DND-41 (cell line): ENCODE measurements at regions not wholly inside any gene's neighbourhood (a gene's known extent, or its start where the extent isn't known, plus 50 kb on each side); places are given as distances from the start of the nearest gene placed in this dataset.

ENCODE experiments used
- ATAC-seq: fragments of 200-7000 bp; cut with Tn5 transposase; 3 replicates; pipeline ENCODE4 v1.9.1; 2021; ENCODE audit warnings: low read depth; ENCODE audit not compliant: insufficient read depth
- DNase-seq: peaks from one replicate; pipeline ENCODE4 v3.0.0-alpha.2; 2020
- H2AFZ ChIP-seq: 2 replicates; pipeline ENCODE4 v1.6.0; 2012; ENCODE audit warnings: low read depth, low read length
- H3K27ac ChIP-seq: 2 replicates; pipeline ENCODE4 v1.5.1; 2012; ENCODE audit warnings: low read length, inconsistent platforms
- H3K27me3 ChIP-seq: fragments of 200-600 bp; sonication (generic); 2 replicates; pipeline ENCODE4 v1.6.0; 2012; ENCODE audit warnings: low read length, mild to moderate bottlenecking, inconsistent platforms; ENCODE audit not compliant: insufficient read depth, poor library complexity
- H3K36me3 ChIP-seq: 2 replicates; pipeline ENCODE4 v1.5.1; 2012; ENCODE audit warnings: low read length, inconsistent platforms; ENCODE audit not compliant: insufficient read depth
- H3K4me1 ChIP-seq: 2 replicates; pipeline ENCODE4 v1.5.1; 2012; ENCODE audit warnings: mild to moderate bottlenecking, low read length; ENCODE audit not compliant: insufficient read depth
- H3K4me2 ChIP-seq: 2 replicates; pipeline ENCODE4 v1.6.0; 2012; ENCODE audit warnings: mild to moderate bottlenecking, moderate library complexity, low read length, inconsistent platforms; ENCODE audit not compliant: insufficient read depth
- H3K4me3 ChIP-seq, 2 experiments: fragments of 200-600 bp in 1 of 2; shearing (Covaris generic) in 1 of 2; 2 replicates each; pipeline ENCODE4 v1.5.1; 2012 to 2016; ENCODE audit warnings: inconsistent platforms in 2 of 2, low read length in 2 of 2, mild to moderate bottlenecking in 2 of 2, low read depth in 1 of 2, moderate library complexity in 1 of 2
- H3K79me2 ChIP-seq: 2 replicates; pipeline ENCODE4 v1.6.0; 2012; ENCODE audit warnings: low read length, inconsistent platforms; ENCODE audit not compliant: insufficient read depth
- H3K9ac ChIP-seq: 2 replicates; pipeline ENCODE4 v1.6.0; 2012; ENCODE audit warnings: low read depth, mild to moderate bottlenecking, inconsistent platforms, low read length, moderate library complexity
- H3K9me3 ChIP-seq: 2 replicates; pipeline ENCODE4 v1.5.1; 2012; ENCODE audit warnings: low read length, moderate library complexity, mild to moderate bottlenecking, inconsistent platforms; ENCODE audit not compliant: insufficient read depth, severe bottlenecking
- H4K20me1 ChIP-seq: 2 replicates; pipeline ENCODE4 v1.6.0; 2012; ENCODE audit warnings: low read length; ENCODE audit not compliant: insufficient read depth
- EZH2 ChIP-seq: IDR thresholded peaks from 3 replicates; pipeline ENCODE4 v1.6.1; 2012; ENCODE audit warnings: borderline replicate concordance, low read depth, mild to moderate bottlenecking, moderate library complexity, low read length, inconsistent platforms; ENCODE audit not compliant: severe bottlenecking
- TF ChIP-seq, protein P1 (sequence below): IDR thresholded peaks from 2 replicates; pipeline ENCODE4 v1.5.1; 2012; ENCODE audit warnings: borderline replicate concordance, low read length, moderate library complexity, mild to moderate bottlenecking; ENCODE audit not compliant: poor library complexity, severe bottlenecking; ENCODE audit errors: extremely low read depth

DNA sequence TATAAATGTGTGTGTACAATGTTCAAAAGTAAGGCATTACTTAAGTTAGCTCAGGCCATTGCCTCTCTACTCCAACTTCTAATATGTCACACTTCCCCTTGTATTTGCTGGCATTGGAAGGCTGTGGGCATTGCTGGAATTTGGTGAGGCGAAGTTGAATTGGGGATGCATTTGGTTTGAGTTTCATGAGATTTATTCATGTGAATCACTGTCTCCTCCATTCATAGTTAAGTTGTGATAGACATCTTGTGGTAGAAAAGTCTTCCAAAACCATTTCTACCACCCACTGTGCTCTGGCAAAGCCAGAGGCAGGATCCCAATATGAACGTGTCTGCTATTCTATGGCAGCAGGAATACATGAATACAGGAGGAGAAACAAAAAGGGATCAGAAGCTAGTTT, 397.8 kb upstream of the USP24 start:
- Histone ChIP-seq H2AFZ (no peak overlapping the region), H3K9me3 (peaks cover 3% of the 10 kb centered on the region), H3K79me2 (no peaks in the 10 kb centered on the region), H3K4me2 (no peak overlapping the region), H3K9ac (no peak overlapping the region), H3K27ac (no peak overlapping the region), H3K4me3 (no peak overlapping the region), H4K20me1 (no peaks in the 10 kb centered on the region), H3K4me1 (no peaks in the 10 kb centered on the region), H3K27me3 (peaks cover 6% of the 10 kb centered on the region), H3K36me3 (no peaks in the 10 kb centered on the region)
- TF ChIP-seq EZH2: no peak
- TF ChIP-seq, protein P1, sequence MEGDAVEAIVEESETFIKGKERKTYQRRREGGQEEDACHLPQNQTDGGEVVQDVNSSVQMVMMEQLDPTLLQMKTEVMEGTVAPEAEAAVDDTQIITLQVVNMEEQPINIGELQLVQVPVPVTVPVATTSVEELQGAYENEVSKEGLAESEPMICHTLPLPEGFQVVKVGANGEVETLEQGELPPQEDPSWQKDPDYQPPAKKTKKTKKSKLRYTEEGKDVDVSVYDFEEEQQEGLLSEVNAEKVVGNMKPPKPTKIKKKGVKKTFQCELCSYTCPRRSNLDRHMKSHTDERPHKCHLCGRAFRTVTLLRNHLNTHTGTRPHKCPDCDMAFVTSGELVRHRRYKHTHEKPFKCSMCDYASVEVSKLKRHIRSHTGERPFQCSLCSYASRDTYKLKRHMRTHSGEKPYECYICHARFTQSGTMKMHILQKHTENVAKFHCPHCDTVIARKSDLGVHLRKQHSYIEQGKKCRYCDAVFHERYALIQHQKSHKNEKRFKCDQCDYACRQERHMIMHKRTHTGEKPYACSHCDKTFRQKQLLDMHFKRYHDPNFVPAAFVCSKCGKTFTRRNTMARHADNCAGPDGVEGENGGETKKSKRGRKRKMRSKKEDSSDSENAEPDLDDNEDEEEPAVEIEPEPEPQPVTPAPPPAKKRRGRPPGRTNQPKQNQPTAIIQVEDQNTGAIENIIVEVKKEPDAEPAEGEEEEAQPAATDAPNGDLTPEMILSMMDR: no peak
- DNase-seq (no peak), ATAC-seq (no peak)

DNA sequence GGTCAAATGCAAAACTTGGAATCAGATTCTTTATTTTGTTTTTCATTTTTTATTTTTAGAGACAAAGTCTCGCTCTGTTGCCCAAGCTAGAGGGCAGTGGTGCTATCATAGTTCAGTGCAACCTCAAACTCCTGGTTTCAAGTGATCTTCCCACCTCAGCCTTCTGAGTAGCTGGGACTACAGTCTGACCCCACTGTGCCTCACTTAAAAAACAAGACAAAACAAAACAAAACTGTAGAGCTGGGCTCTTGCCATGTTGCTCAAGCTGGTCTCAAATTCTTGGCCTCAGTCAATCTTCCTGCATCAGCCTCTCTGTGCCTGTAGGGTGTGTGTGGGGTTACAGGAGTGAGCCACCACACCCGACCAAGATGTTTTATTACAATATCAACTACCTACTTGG, 396.0 kb upstream of the USP24 start:
- H3K4me2 ChIP-seq: no peak overlapping the region
- no peaks in the 10 kb centered on the region for H3K36me3 ChIP-seq
- TF ChIP-seq, protein P1: no peak
- no peak for TF ChIP-seq EZH2
- H3K27ac ChIP-seq: no peak overlapping the region
- H2AFZ ChIP-seq: no peak overlapping the region
- DNase-seq: no peak
- no peak overlapping the region for H3K4me3 ChIP-seq
- no peaks in the 10 kb centered on the region for H3K4me1 ChIP-seq
- H3K9ac ChIP-seq: no peak overlapping the region
- peaks cover 6% of the 10 kb centered on the region for H3K27me3 ChIP-seq
- H4K20me1 ChIP-seq: no peaks in the 10 kb centered on the region
- no peak for ATAC-seq
- H3K79me2 ChIP-seq: no peaks in the 10 kb centered on the region
- H3K9me3 ChIP-seq: peaks cover 8% of the 10 kb centered on the region

DNA sequence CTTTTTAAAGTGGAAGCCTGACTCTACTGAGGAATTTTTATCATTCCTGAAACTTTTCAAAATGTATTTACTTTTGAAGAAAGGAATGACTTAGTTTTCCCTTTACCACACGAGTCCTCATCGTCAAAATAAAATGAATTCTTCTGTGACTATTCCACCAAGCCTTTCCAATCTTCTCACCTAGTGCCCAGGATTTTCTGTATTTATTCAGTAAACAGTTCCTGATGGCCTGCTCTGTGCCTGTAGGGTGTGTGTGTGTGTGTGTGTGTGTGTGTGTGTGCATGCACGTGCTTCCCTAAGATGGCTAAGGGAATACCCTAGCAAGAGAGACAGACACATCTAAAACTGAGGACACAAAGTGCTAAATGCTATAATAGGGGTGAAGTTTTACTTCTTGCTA, 395.0 kb upstream of the USP24 start:
- no peaks in the 10 kb centered on the region for H3K79me2 ChIP-seq
- H3K27me3 ChIP-seq: peaks cover 4% of the 10 kb centered on the region
- peaks cover 8% of the 10 kb centered on the region for H3K9me3 ChIP-seq
- TF ChIP-seq, protein P1: no peak
- no peak for TF ChIP-seq EZH2
- H3K9ac ChIP-seq: no peak overlapping the region
- no peak overlapping the region for H3K27ac ChIP-seq
- no peaks in the 10 kb centered on the region for H3K36me3 ChIP-seq
- no peak overlapping the region for H2AFZ ChIP-seq
- ATAC-seq (no peak), DNase-seq (no peak)
- no peak overlapping the region for H3K4me3 ChIP-seq
- H4K20me1 ChIP-seq: no peaks in the 10 kb centered on the region
- H3K4me1 ChIP-seq: no peaks in the 10 kb centered on the region
- H3K4me2 ChIP-seq: no peak overlapping the region

DNA sequence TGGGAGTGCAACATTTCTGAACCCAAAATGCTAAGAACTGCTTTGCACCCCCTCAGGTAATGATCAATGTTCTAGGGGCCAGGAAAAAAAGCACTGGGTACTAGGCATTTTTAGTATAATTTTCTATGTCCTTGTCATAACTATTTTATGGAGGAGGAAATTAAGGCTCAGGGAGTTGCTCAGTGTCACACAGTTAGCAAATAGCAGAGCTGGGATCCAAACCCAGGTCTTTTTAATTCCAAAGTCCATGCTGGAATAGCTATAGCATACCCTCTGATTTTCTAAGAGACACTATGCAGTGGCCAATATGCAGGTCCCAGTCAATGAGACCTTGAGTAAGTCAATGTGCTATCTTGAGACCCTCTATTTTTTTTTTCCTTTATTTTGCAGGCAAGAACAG, 394.5 kb upstream of the USP24 start:
- Histone ChIP-seq H3K4me3 (no peak overlapping the region), H3K9me3 (peaks cover 8% of the 10 kb centered on the region), H3K36me3 (no peaks in the 10 kb centered on the region), H3K9ac (no peak overlapping the region), H3K4me1 (no peaks in the 10 kb centered on the region), H3K27ac (no peak overlapping the region), H2AFZ (no peak overlapping the region), H3K79me2 (no peaks in the 10 kb centered on the region), H3K27me3 (peaks cover 4% of the 10 kb centered on the region), H3K4me2 (no peak overlapping the region), H4K20me1 (no peaks in the 10 kb centered on the region)
- no peak for TF ChIP-seq EZH2
- TF ChIP-seq, protein P1: no peak
- ATAC-seq (no peak), DNase-seq (no peak)
